ENCODE measurements at regions not wholly inside any gene's neighbourhood (a gene's known extent, or its start where the extent isn't known, plus 50 kb on each side); places are given as distances from the start of the nearest gene placed in this dataset.

GRCh38 chr4:114177628-114178027 lies 198.2 kb upstream of the ARSJ start:
- DNase-seq (ENCODE audit: low spot score): no peak

GRCh38 chr4:114178392-114178791 lies 198.9 kb upstream of the ARSJ start:
- no peak for DNase-seq (ENCODE audit: low spot score)

- peak; percentile 69 for DNase-seq (ENCODE audit: low spot score)
Measured at GRCh38 chr4:114180481-114180880, 201.0 kb upstream of the ARSJ start.

GRCh38 chr4:114184901-114185300 lies 205.5 kb upstream of the ARSJ start:
- DNase-seq (ENCODE audit: low spot score): no peak

- DNase-seq (ENCODE audit: low spot score): no peak
Measured at GRCh38 chr4:114187592-114187991, 208.1 kb upstream of the ARSJ start.

- DNase-seq (ENCODE audit: low spot score): no peak
Measured at GRCh38 chr4:114191496-114191895, 212.0 kb upstream of the ARSJ start.

- no peak for DNase-seq (ENCODE audit: low spot score)
Measured at GRCh38 chr4:114192854-114193253, 213.4 kb upstream of the ARSJ start.

GRCh38 chr4:114193624-114194399 lies 214.4 kb upstream of the ARSJ start:
- DNase-seq (ENCODE audit: low spot score): no peak

GRCh38 chr4:114196606-114197005 lies 217.2 kb upstream of the ARSJ start:
- no peak for DNase-seq (ENCODE audit: low spot score)

- DNase-seq (ENCODE audit: low spot score): no peak
Measured at GRCh38 chr4:114200026-114200425, 220.6 kb upstream of the ARSJ start.

- DNase-seq (ENCODE audit: low spot score): no peak
Measured at GRCh38 chr4:114205261-114205660, 225.8 kb upstream of the ARSJ start.

- DNase-seq (ENCODE audit: low spot score): no peak
Measured at GRCh38 chr4:114208574-114209151, 229.2 kb upstream of the ARSJ start.

- no peak for DNase-seq (ENCODE audit: low spot score)
Measured at GRCh38 chr4:114209584-114209983, 230.1 kb upstream of the ARSJ start.

GRCh38 chr4:114211556-114211955 lies 232.1 kb upstream of the ARSJ start:
- no peak for DNase-seq (ENCODE audit: low spot score)

GRCh38 chr4:114217150-114217817 lies 237.8 kb upstream of the ARSJ start:
- DNase-seq (ENCODE audit: low spot score): no peak

GRCh38 chr4:114223580-114223979 lies 244.1 kb upstream of the ARSJ start:
- DNase-seq (ENCODE audit: low spot score): no peak

- DNase-seq (ENCODE audit: low spot score): no peak
Measured at GRCh38 chr4:114225436-114225835, 246.0 kb upstream of the ARSJ start.

GRCh38 chr4:114226179-114226578 lies 246.7 kb upstream of the ARSJ start:
- no peak for DNase-seq (ENCODE audit: low spot score)

- DNase-seq (ENCODE audit: low spot score): no peak
Measured at GRCh38 chr4:114226968-114227760, 247.7 kb upstream of the ARSJ start.

GRCh38 chr4:114229706-114230105 lies 250.3 kb upstream of the ARSJ start:
- no peak for DNase-seq (ENCODE audit: low spot score)

GRCh38 chr4:114236171-114236769 lies 256.8 kb upstream of the ARSJ start:
- no peak for DNase-seq (ENCODE audit: low spot score)

GRCh38 chr4:114237997-114238396 lies 258.6 kb upstream of the ARSJ start:
- DNase-seq (ENCODE audit: low spot score): no peak

Data from D341Med (cell line).